ENCODE measurements at regions not wholly inside any gene's neighbourhood (a gene's known extent, or its start where the extent isn't known, plus 50 kb on each side); places are given as distances from the start of the nearest gene placed in this dataset.

DNA sequence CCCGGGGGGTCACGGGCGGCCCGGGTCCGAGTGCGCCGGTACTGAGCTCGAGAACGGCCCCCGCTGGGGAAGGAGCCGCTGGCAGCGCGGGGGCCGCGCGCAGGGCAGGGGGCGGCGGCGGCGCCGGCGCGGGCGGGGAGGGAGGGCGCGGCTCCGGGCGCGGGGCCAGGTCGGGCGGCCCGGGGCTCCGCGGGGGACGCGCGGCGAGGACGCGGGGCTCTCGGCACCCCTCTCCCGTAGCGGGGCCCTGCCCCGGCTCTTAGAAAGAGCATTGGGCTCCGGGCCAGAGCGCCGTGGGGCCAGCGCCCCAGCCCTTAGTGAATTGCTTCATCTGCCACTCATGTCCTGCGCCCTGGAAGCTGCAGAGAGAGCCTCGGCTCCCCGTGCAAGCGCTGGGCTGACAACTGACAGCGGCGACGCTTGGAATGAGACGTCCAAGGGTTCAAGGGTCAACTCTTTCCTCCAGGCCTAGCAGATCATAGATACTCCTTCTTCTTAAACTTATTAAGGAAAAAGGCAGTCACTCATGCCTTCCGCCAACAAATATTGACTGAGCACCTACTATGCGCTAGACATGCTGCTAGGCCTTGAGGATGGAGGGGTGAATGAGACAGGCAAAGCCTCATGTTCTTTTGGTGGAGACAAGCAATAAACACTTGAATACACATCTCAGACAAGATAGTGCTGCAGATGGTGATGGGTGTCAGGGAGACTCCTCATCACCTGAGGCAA is 140.8 kb downstream of the SMAD6 start (continued):
- TF ChIP-seq, protein P1, sequence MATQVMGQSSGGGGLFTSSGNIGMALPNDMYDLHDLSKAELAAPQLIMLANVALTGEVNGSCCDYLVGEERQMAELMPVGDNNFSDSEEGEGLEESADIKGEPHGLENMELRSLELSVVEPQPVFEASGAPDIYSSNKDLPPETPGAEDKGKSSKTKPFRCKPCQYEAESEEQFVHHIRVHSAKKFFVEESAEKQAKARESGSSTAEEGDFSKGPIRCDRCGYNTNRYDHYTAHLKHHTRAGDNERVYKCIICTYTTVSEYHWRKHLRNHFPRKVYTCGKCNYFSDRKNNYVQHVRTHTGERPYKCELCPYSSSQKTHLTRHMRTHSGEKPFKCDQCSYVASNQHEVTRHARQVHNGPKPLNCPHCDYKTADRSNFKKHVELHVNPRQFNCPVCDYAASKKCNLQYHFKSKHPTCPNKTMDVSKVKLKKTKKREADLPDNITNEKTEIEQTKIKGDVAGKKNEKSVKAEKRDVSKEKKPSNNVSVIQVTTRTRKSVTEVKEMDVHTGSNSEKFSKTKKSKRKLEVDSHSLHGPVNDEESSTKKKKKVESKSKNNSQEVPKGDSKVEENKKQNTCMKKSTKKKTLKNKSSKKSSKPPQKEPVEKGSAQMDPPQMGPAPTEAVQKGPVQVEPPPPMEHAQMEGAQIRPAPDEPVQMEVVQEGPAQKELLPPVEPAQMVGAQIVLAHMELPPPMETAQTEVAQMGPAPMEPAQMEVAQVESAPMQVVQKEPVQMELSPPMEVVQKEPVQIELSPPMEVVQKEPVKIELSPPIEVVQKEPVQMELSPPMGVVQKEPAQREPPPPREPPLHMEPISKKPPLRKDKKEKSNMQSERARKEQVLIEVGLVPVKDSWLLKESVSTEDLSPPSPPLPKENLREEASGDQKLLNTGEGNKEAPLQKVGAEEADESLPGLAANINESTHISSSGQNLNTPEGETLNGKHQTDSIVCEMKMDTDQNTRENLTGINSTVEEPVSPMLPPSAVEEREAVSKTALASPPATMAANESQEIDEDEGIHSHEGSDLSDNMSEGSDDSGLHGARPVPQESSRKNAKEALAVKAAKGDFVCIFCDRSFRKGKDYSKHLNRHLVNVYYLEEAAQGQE (IDR thresholded peaks at IDR 0.05; ENCODE audit: low read depth, low read length): no peak
- TF ChIP-seq CHD2 (IDR thresholded peaks at IDR 0.05; ENCODE audit: borderline replicate concordance, low read depth, low read length): no peak
- TF ChIP-seq POLR2AphosphoS2 (IDR thresholded peaks at IDR 0.05; ENCODE audit: low read depth, low read length): no peak
- TF ChIP-seq RFX5 (IDR thresholded peaks at IDR 0.05; ENCODE audit: low read depth, low read length): no peak
- no peak for TF ChIP-seq HDAC2 (IDR thresholded peaks at IDR 0.05)
- TF ChIP-seq CHD4 (IDR thresholded peaks at IDR 0.05): no peak

DNA sequence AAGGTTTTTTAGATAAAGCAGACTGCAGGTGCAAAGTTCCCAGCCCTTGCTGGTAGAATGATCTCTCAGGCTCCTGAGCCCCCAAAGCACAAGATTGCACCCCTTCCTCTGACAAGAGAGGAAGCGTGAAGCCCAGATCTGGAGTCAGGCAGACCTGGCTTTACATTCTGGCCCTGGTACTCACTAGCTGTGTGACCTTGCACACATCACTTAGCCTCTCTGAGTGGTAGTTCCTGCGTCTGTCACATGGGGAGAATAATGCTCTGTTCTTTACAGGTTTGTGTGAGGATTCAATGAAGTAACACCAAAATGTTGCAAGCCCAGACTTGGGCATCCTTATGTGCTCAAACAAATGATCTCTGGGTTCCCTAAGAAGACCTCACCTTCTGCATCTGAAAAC is 141.5 kb downstream of the SMAD6 start:
- Histone ChIP-seq H3K27me3 (replicated peaks in 1 of 2; ENCODE audit: control insufficient read depth in 2 of 2, insufficient read depth in 2 of 2, low read length in 1 of 2) (peaks cover 7 to 18% of the 10 kb centered on the region in 2 experiments), H3K9me3 (replicated peaks; ENCODE audit: control insufficient read depth, insufficient read depth, low read length) (no peaks in the 10 kb centered on the region), H4K20me1 (ENCODE audit: control insufficient read depth, insufficient read depth) (no peaks in the 10 kb centered on the region; the same call in 1 of the 2 replicates), H3K4me2 (ENCODE audit: control insufficient read depth, insufficient read depth) (no peak overlapping the region), H3K79me2 (ENCODE audit: control insufficient read depth, insufficient read depth, low read length) (no peaks in the 10 kb centered on the region), H3K36me3 (ENCODE audit: control insufficient read depth in 2 of 2, insufficient read depth in 2 of 2, low read length in 1 of 2) (no peaks in the 10 kb centered on the region), H3K27ac (ENCODE audit: control insufficient read depth, insufficient read depth) (no peak overlapping the region), H3K9ac (ENCODE audit: control insufficient read depth, insufficient read depth, low read length) (no peak overlapping the region), H2AFZ (ENCODE audit: control insufficient read depth, low read depth, low read length) (no peak overlapping the region), H3K4me1 (ENCODE audit: control insufficient read depth, insufficient read depth, low read length) (no peaks in the 10 kb centered on the region), H3K4me3 (no peak overlapping the region)
- WGBS (ENCODE audit: insufficient coverage, insufficient replicate concordance, low lambda C conversion rate, missing lambda C conversion rate): 3% methylated on average over 2 of the region's 2 CpGs
- ATAC-seq (no peak), FAIRE-seq (no peak), DNase-seq (ENCODE audit: low read depth, low spot score) (no peak)
- POLR2A ChIA-PET: no interaction called here
- intact Hi-C loops (cut with micrococcal nuclease; ENCODE audit: unreplicated experiment) (no loop called here), in situ Hi-C loops (cut with MboI) (loop anchor here (10.0 kb wide), 1 partner anchor 239 kb away; no protein-coding TSS in a partner anchor)
- BruUV-seq (replicated peaks): no TSS peak
- TF ChIP-seq, protein P2, sequence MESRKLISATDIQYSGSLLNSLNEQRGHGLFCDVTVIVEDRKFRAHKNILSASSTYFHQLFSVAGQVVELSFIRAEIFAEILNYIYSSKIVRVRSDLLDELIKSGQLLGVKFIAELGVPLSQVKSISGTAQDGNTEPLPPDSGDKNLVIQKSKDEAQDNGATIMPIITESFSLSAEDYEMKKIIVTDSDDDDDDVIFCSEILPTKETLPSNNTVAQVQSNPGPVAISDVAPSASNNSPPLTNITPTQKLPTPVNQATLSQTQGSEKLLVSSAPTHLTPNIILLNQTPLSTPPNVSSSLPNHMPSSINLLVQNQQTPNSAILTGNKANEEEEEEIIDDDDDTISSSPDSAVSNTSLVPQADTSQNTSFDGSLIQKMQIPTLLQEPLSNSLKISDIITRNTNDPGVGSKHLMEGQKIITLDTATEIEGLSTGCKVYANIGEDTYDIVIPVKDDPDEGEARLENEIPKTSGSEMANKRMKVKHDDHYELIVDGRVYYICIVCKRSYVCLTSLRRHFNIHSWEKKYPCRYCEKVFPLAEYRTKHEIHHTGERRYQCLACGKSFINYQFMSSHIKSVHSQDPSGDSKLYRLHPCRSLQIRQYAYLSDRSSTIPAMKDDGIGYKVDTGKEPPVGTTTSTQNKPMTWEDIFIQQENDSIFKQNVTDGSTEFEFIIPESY (IDR thresholded peaks at IDR 0.05): no peak
- TF ChIP-seq SPI1 (IDR thresholded peaks at IDR 0.05; ENCODE audit: borderline replicate concordance, insufficient read depth, low read depth, low read length) (no peak), CEBPB (IDR thresholded peaks at IDR 0.05; ENCODE audit: borderline replicate concordance in 1 of 2, low read depth in 2 of 2, low read length in 2 of 2) (no peak), CBFB (IDR thresholded peaks at IDR 0.05; ENCODE audit: low read depth) (no peak), ASH2L (IDR thresholded peaks at IDR 0.05; ENCODE audit: borderline replicate concordance, low read depth) (no peak)
- TF ChIP-seq, protein P3, sequence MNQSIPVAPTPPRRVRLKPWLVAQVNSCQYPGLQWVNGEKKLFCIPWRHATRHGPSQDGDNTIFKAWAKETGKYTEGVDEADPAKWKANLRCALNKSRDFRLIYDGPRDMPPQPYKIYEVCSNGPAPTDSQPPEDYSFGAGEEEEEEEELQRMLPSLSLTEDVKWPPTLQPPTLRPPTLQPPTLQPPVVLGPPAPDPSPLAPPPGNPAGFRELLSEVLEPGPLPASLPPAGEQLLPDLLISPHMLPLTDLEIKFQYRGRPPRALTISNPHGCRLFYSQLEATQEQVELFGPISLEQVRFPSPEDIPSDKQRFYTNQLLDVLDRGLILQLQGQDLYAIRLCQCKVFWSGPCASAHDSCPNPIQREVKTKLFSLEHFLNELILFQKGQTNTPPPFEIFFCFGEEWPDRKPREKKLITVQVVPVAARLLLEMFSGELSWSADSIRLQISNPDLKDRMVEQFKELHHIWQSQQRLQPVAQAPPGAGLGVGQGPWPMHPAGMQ (IDR thresholded peaks at IDR 0.05; ENCODE audit: borderline replicate concordance): no peak
- SMC1A ChIA-PET (ENCODE audit: uncharacterized antibody, unreplicated experiment): interaction anchor here (1.2 kb wide), 1 partner anchor 8 kb away, joined by 3 read pairs; no protein-coding TSS in a partner anchor
- CTCF ChIA-PET: no interaction called here
- RAD21 ChIA-PET (ENCODE audit: unreplicated experiment): no interaction called here
